SH-SY5Y (cell line): ENCODE measurements at regions not wholly inside any gene's neighbourhood (a gene's known extent, or its start where the extent isn't known, plus 50 kb on each side); places are given as distances from the start of the nearest gene placed in this dataset.

Experiments used
- GATA2 ChIP-seq: IDR thresholded peaks from 2 replicates; pipeline ENCODE4 v1.6.1; 2011; ENCODE audit warnings: mild to moderate bottlenecking, low read depth, low read length
- GATA3 ChIP-seq: IDR thresholded peaks from 2 replicates; pipeline ENCODE4 v1.6.1; 2011; ENCODE audit warnings: low read depth, mild to moderate bottlenecking, low read length, moderate library complexity

DNA sequence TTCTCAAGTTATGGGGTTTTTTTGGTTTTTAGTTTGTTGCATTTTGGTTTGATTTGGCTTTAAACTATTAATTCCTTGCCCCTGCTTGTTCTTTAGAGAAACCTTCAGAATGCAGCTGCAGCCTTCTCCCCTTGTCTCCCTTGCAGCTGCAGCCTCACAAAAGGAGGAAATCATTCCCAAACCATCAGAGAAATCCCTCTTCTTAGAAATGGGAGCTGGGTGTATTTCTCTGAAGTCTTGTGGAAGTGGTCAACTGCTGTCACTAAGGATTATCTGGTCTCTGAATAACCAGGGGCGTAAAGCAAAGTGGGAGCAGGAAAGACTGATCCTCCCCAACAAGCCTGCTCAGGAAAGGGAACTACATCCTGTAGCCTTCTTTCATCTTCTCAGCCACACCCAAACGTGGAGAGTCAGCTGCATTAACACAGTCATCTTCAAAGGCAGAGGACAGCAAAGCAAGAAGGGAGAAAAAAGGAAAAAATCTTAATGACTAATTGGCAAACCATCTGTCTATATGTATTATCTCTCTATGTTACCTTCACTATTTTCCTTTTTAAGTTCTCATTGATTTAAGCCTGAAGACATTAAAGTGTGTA is 1834.1 kb upstream of the PIK3C3 start:
- TF ChIP-seq GATA3 (no peak), GATA2 (no peak)
